Left forelimb (tissue), 1 donor: ENCODE measurements at regions not wholly inside any gene's neighbourhood (a gene's known extent, or its start where the extent isn't known, plus 50 kb on each side); places are given as distances from the start of the nearest gene placed in this dataset.
"Not testable (repeated sequence)": the region's sequence is repeated elsewhere in the genome, so short reads cannot be mapped to it uniquely, and the experiment has no call there.

Experiments
- DNase-seq: peaks from one replicate; pipeline ENCODE4 v3.0.0-alpha.2; 2018; ENCODE audit warnings: low spot score

GRCh38 chr12:131314524-131315090, 360.9 kb downstream of the ADGRD1 start:
- DNase-seq: no peak

- no peak for DNase-seq
Measured at GRCh38 chr12:131315601-131316000, 361.9 kb downstream of the ADGRD1 start.

GRCh38 chr12:131316388-131316787, 362.7 kb downstream of the ADGRD1 start:
- DNase-seq: no peak

- no peak for DNase-seq
Measured at GRCh38 chr12:131318045-131318685, 364.5 kb downstream of the ADGRD1 start.

- DNase-seq: no peak
Measured at GRCh38 chr12:131321988-131322387, 368.3 kb downstream of the ADGRD1 start.

- DNase-seq: not testable (repeated sequence)
Measured at GRCh38 chr12:131322460-131322859, 368.8 kb downstream of the ADGRD1 start.

GRCh38 chr12:131323879-131324278, 370.2 kb downstream of the ADGRD1 start:
- no peak for DNase-seq

GRCh38 chr12:131327521-131328488, 374.1 kb downstream of the ADGRD1 start:
- no peak for DNase-seq

GRCh38 chr12:131328861-131329845, 375.4 kb downstream of the ADGRD1 start:
- not testable (repeated sequence) for DNase-seq

- no peak for DNase-seq
Measured at GRCh38 chr12:131330106-131330815, 376.6 kb downstream of the ADGRD1 start.

- no peak for DNase-seq
Measured at GRCh38 chr12:131331148-131331750, 377.5 kb downstream of the ADGRD1 start.

- no peak for DNase-seq
Measured at GRCh38 chr12:131332224-131332623, 378.5 kb downstream of the ADGRD1 start.

- no peak for DNase-seq
Measured at GRCh38 chr12:131333136-131333535, 377.8 kb upstream of the SFSWAP start.

- no peak for DNase-seq
Measured at GRCh38 chr12:131333621-131334440, 377.1 kb upstream of the SFSWAP start.

- no peak for DNase-seq
Measured at GRCh38 chr12:131334835-131335234, 376.1 kb upstream of the SFSWAP start.

- DNase-seq: no peak
Measured at GRCh38 chr12:131335456-131335855, 375.4 kb upstream of the SFSWAP start.

- DNase-seq: not testable (repeated sequence)
Measured at GRCh38 chr12:131337861-131338260, 373.0 kb upstream of the SFSWAP start.

GRCh38 chr12:131340616-131341210, 370.2 kb upstream of the SFSWAP start:
- no peak for DNase-seq

- DNase-seq: not testable (repeated sequence)
Measured at GRCh38 chr12:131341608-131342007, 369.3 kb upstream of the SFSWAP start.
